PC-3 (cell line): ENCODE measurements at regions not wholly inside any gene's neighbourhood (a gene's known extent, or its start where the extent isn't known, plus 50 kb on each side); places are given as distances from the start of the nearest gene placed in this dataset.

Experiments
- ATAC-seq: fragments of 200-7000 bp; cut with Tn5 transposase; 2 replicates; pipeline ENCODE4 v1.9.1; 2020; ENCODE audit warnings: mild to moderate bottlenecking, moderate library complexity
- BruUV-seq: library from RNA; stranded (reverse); fragments of 400-500 nt; replicated peaks from 2 replicates; lab custom pipeline; 2021; lab: Mats Ljungman, UMichigan
- CTCF ChIA-PET: fragments of 300-600 bp; sonication (Branson Sonifier 250); formaldehyde crosslinking; loops from one replicate; lab custom pipeline; 2022; ENCODE audit warnings: antibody characterized with exemption; lab: Charles Lee
- POLR2A ChIA-PET: fragments of 300-600 bp; sonication (Branson Sonifier 250); formaldehyde crosslinking; loops from one replicate; lab custom pipeline; 2022; ENCODE audit warnings: antibody characterized with exemption; ENCODE audit not compliant: unreplicated experiment; lab: Charles Lee
- DNase-seq: peaks from one replicate; pipeline ENCODE4 v3.0.0-alpha.2; 2015
- H2AFZ ChIP-seq: fragments of 300-600 bp; sonication (generic); 2 replicates; pipeline ENCODE4 v1.6.0; 2016; ENCODE audit warnings: antibody characterized with exemption, low read length
- H3F3A ChIP-seq: fragments of 300-600 bp; sonication (generic); one replicate; pipeline ENCODE4 v1.6.0; 2017; ENCODE audit warnings: antibody characterized with exemption, low read length, control low read depth, mild to moderate bottlenecking; ENCODE audit not compliant: unreplicated experiment
- H3K27ac ChIP-seq: fragments of 300-600 bp; sonication (generic); 2 replicates; pipeline ENCODE4 v1.5.1; 2016; ENCODE audit warnings: mild to moderate bottlenecking, low read length
- H3K27me3 ChIP-seq: fragments of 300-600 bp; sonication (generic); 2 replicates; pipeline ENCODE4 v1.6.1; 2016; ENCODE audit warnings: low read length, mixed read lengths
- H3K36me3 ChIP-seq: fragments of 300-600 bp; sonication (generic); 2 replicates; pipeline ENCODE4 v1.6.1; 2016; ENCODE audit warnings: low read depth, mixed run types, low read length, mixed read lengths
- H3K4me1 ChIP-seq: fragments of 300-600 bp; sonication (generic); 2 replicates; pipeline ENCODE4 v1.5.1; 2016; ENCODE audit warnings: low read length; ENCODE audit not compliant: insufficient read depth
- H3K4me2 ChIP-seq: fragments of 300-600 bp; sonication (generic); 2 replicates; pipeline ENCODE4 v1.6.0; 2016; ENCODE audit warnings: low read length
- H3K4me3 ChIP-seq: fragments of 300-600 bp; sonication (generic); 2 replicates; pipeline ENCODE4 v1.5.1; 2016; ENCODE audit warnings: mild to moderate bottlenecking, low read length, mixed read lengths
- H3K79me2 ChIP-seq: fragments of 300-600 bp; sonication (generic); 2 replicates; pipeline ENCODE4 v1.6.1; 2017; ENCODE audit warnings: low read length, mixed read lengths
- H3K9ac ChIP-seq: fragments of 300-600 bp; sonication (generic); 2 replicates; pipeline ENCODE4 v1.6.0; 2016; ENCODE audit warnings: mild to moderate bottlenecking, low read length
- H3K9me2 ChIP-seq: fragments of 300-600 bp; sonication (generic); replicated peaks from 2 replicates; pipeline ENCODE4 v1.6.1; 2016; ENCODE audit warnings: mixed run types, low read length, mixed read lengths
- H3K9me3 ChIP-seq: fragments of 300-600 bp; sonication (generic); 2 replicates; pipeline ENCODE4 v1.6.1; 2016; ENCODE audit warnings: low read length, mixed read lengths
- H4K20me1 ChIP-seq: fragments of 300-600 bp; sonication (generic); 2 replicates; pipeline ENCODE4 v1.6.1; 2016; ENCODE audit warnings: low read length, mixed read lengths
- CTCF ChIP-seq: fragments of 300-600 bp; sonication (generic); conservative IDR thresholded peaks from 2 replicates; pipeline ENCODE4 v1.5.1; 2017; ENCODE audit warnings: antibody characterized with exemption, low read depth, mild to moderate bottlenecking, low read length
- EZH2 ChIP-seq: fragments of 300-600 bp; sonication (generic); IDR thresholded peaks from one replicate; pipeline ENCODE4 v1.6.1; 2017; ENCODE audit warnings: antibody characterized with exemption, mild to moderate bottlenecking, low read length; ENCODE audit not compliant: unreplicated experiment
- EZH2phosphoT487 ChIP-seq: fragments of 300-600 bp; sonication (generic); IDR thresholded peaks from 2 replicates; pipeline ENCODE4 v1.6.1; 2018; ENCODE audit warnings: mild to moderate bottlenecking, antibody characterized with exemption, low read length, borderline replicate concordance
- intact Hi-C: fragments of 100-400 bp; cut with micrococcal nuclease; formaldehyde crosslinking; loops from 2 replicates; pipeline ENCODE4 v1.9.0; 2023

GRCh38 chr6:140602431-140603248 lies 1228.2 kb upstream of the CITED2 start:
- ATAC-seq (no peak), DNase-seq (no peak)
- Histone ChIP-seq H3K27me3 (no peaks in the 10 kb centered on the region), H3K9ac (no peak overlapping the region), H3K9me3 (no peaks in the 10 kb centered on the region), H3K27ac (no peak overlapping the region), H2AFZ (no peak overlapping the region), H3K4me1 (0 out of 2 replicates have a peak, but pooled peaks cover 4% of the 10 kb centered on the region), H3F3A (no peaks in the 10 kb centered on the region), H4K20me1 (no peaks in the 10 kb centered on the region), H3K9me2 (no peaks in the 10 kb centered on the region), H3K36me3 (no peaks in the 10 kb centered on the region), H3K4me3 (no peak overlapping the region), H3K4me2 (no peak overlapping the region), H3K79me2 (no peaks in the 10 kb centered on the region)
- CTCF ChIA-PET: no interaction called here
- POLR2A ChIA-PET: no interaction called here
- no peak for TF ChIP-seq EZH2phosphoT487
- no peak for TF ChIP-seq CTCF
- TF ChIP-seq EZH2: no peak
- intact Hi-C loops: no loop called here
- BruUV-seq: no TSS peak

GRCh38 chr6:140601021-140601808 lies 1226.8 kb upstream of the CITED2 start:
- H3K4me1 ChIP-seq: 0 out of 2 replicates have a peak, but pooled peaks cover 4% of the 10 kb centered on the region
- no peak for ATAC-seq
- H4K20me1 ChIP-seq: no peaks in the 10 kb centered on the region
- POLR2A ChIA-PET: no interaction called here
- H3K27me3 ChIP-seq: no peaks in the 10 kb centered on the region
- CTCF ChIA-PET: no interaction called here
- H3K27ac ChIP-seq: 0 out of 2 replicates have a peak overlapping the region, but pooled peaks have one; percentile 9
- H3F3A ChIP-seq: no peaks in the 10 kb centered on the region
- no peaks in the 10 kb centered on the region for H3K79me2 ChIP-seq
- DNase-seq: peak; percentile 5
- H3K9me2 ChIP-seq: no peaks in the 10 kb centered on the region
- TF ChIP-seq CTCF (no peak), EZH2phosphoT487 (no peak), EZH2 (no peak)
- H2AFZ ChIP-seq: peak overlapping the region; percentile 48; the same call in 1 of the 2 replicates
- H3K9ac ChIP-seq: no peak overlapping the region
- BruUV-seq: no TSS peak
- no peak overlapping the region for H3K4me3 ChIP-seq
- intact Hi-C loops: no loop called here
- no peaks in the 10 kb centered on the region for H3K9me3 ChIP-seq
- H3K36me3 ChIP-seq: no peaks in the 10 kb centered on the region
- no peak overlapping the region for H3K4me2 ChIP-seq
